IMR-90 (cell line): ENCODE measurements at regions not wholly inside any gene's neighbourhood (a gene's known extent, or its start where the extent isn't known, plus 50 kb on each side); places are given as distances from the start of the nearest gene placed in this dataset.

Source experiments
- ATAC-seq: fragments of 200-7000 bp; cut with Tn5 transposase; 2 replicates; pipeline ENCODE4 v1.9.1; 2020; ENCODE audit warnings: low read depth, mild to moderate bottlenecking, moderate library complexity
- BruUV-seq: library from RNA; stranded (reverse); fragments of 400-500 nt; replicated peaks from 2 replicates; lab custom pipeline; 2021; lab: Mats Ljungman, UMichigan
- CTCF ChIA-PET: fragments of 300-600 bp; formaldehyde crosslinking; extraction: SDS; loops from one replicate; lab custom pipeline; 2021; ENCODE audit warnings: antibody characterized with exemption; lab: Yijun Ruan, JAX
- POLR2A ChIA-PET: fragments of 300-600 bp; sonication (Branson Sonifier 250); formaldehyde crosslinking; loops from one replicate; lab custom pipeline; 2022; ENCODE audit warnings: antibody characterized with exemption; ENCODE audit not compliant: unreplicated experiment; lab: Charles Lee
- DNase-seq: peaks from one replicate; pipeline ENCODE4 v3.0.0; 2013
- H2AFZ ChIP-seq: replicated peaks from 2 replicates; pipeline ENCODE3; 2013; ENCODE audit warnings: low read length, mild to moderate bottlenecking; ENCODE audit not compliant: poor library complexity
- H2AK5ac ChIP-seq: 2 replicates; pipeline ENCODE4 v1.6.1; 2013; ENCODE audit warnings: low read depth, low read length, inconsistent platforms
- H2AK9ac ChIP-seq: replicated peaks from 2 replicates; pipeline ENCODE3; 2013; ENCODE audit warnings: mild to moderate bottlenecking, low read depth, low read length, moderate library complexity; ENCODE audit not compliant: poor library complexity
- H2BK120ac ChIP-seq: 2 replicates; pipeline ENCODE4 v1.6.1; 2013; ENCODE audit warnings: low read depth, low read length, inconsistent platforms
- H2BK15ac ChIP-seq: 3 replicates; pipeline ENCODE4 v1.6.1; 2013; ENCODE audit warnings: low read depth, low read length, inconsistent platforms
- H2BK20ac ChIP-seq: 2 replicates; pipeline ENCODE4 v1.6.1; 2013; ENCODE audit warnings: low read depth, mild to moderate bottlenecking, inconsistent platforms, low read length, moderate library complexity
- H2BK5ac ChIP-seq: 2 replicates; pipeline ENCODE4 v1.6.1; 2013; ENCODE audit warnings: mild to moderate bottlenecking, low read depth, low read length, inconsistent platforms; ENCODE audit not compliant: poor library complexity, severe bottlenecking
- H3K14ac ChIP-seq: replicated peaks from 2 replicates; pipeline ENCODE4 v1.6.1; 2013; ENCODE audit warnings: low read depth, low read length, inconsistent platforms
- H3K18ac ChIP-seq: 2 replicates; pipeline ENCODE4 v1.6.1; 2013; ENCODE audit warnings: low read depth, low read length, control low read depth
- H3K23ac ChIP-seq: 2 replicates; pipeline ENCODE4 v1.6.1; 2013; ENCODE audit warnings: low read depth, low read length, inconsistent platforms
- H3K27ac ChIP-seq: 2 replicates; pipeline ENCODE4 v1.5.1; 2013; ENCODE audit warnings: mild to moderate bottlenecking, control low read depth, low read length; ENCODE audit not compliant: insufficient read depth
- H3K27me3 ChIP-seq: 2 replicates; pipeline ENCODE4 v1.6.1; 2013; ENCODE audit warnings: low read length; ENCODE audit not compliant: control insufficient read depth, insufficient read depth
- H3K36me3 ChIP-seq: 2 replicates; pipeline ENCODE4 v1.6.1; 2013; ENCODE audit warnings: low read length, mixed read lengths; ENCODE audit not compliant: control insufficient read depth, insufficient read depth
- H3K4ac ChIP-seq: 2 replicates; pipeline ENCODE4 v1.6.1; 2013; ENCODE audit warnings: low read depth, low read length, inconsistent platforms
- H3K4me1 ChIP-seq: 2 replicates; pipeline ENCODE4 v1.6.1; 2013; ENCODE audit warnings: low read length, mixed read lengths; ENCODE audit not compliant: control insufficient read depth, insufficient read depth
- H3K4me2 ChIP-seq: 2 replicates; pipeline ENCODE4 v1.6.1; 2013; ENCODE audit warnings: low read depth, mild to moderate bottlenecking, control low read depth, low read length, moderate library complexity
- H3K4me3 ChIP-seq: 2 replicates; pipeline ENCODE4 v1.5.1; 2013; ENCODE audit warnings: low read depth, mild to moderate bottlenecking, control low read depth, low read length, moderate library complexity; ENCODE audit not compliant: insufficient read depth
- H3K56ac ChIP-seq: 2 replicates; pipeline ENCODE4 v1.6.1; 2013; ENCODE audit warnings: low read length, inconsistent platforms; ENCODE audit not compliant: insufficient read depth; ENCODE audit errors: extremely low read depth
- H3K79me1 ChIP-seq, 2 experiments: 2 replicates each; pipeline ENCODE4 v1.6.1; 2013; ENCODE audit warnings: low read length in 2 of 2, inconsistent platforms in 1 of 2, low read depth in 1 of 2
- H3K9ac ChIP-seq: 2 replicates; pipeline ENCODE4 v1.6.1; 2013; ENCODE audit warnings: low read depth, low read length, control low read depth
- H3K9me1 ChIP-seq: 2 replicates; pipeline ENCODE4 v1.6.1; 2013; ENCODE audit warnings: low read length, inconsistent platforms; ENCODE audit not compliant: insufficient read depth
- H3K9me3 ChIP-seq: 2 replicates; pipeline ENCODE4 v1.6.1; 2013; ENCODE audit warnings: low read length; ENCODE audit not compliant: control insufficient read depth, insufficient read depth
- H4K20me1 ChIP-seq: 2 replicates; pipeline ENCODE4 v1.6.1; 2013; ENCODE audit warnings: low read length, inconsistent platforms; ENCODE audit not compliant: insufficient read depth
- H4K5ac ChIP-seq: 2 replicates; pipeline ENCODE4 v1.6.1; 2013; ENCODE audit warnings: mild to moderate bottlenecking, low read depth, low read length, control low read depth
- H4K8ac ChIP-seq, 2 experiments: 2 replicates each; pipeline ENCODE4 v1.6.1; 2013; ENCODE audit warnings: low read depth in 2 of 2, low read length in 2 of 2, control low read depth in 1 of 2, inconsistent platforms in 1 of 2
- H4K91ac ChIP-seq: 2 replicates; pipeline ENCODE4 v1.6.1; 2013; ENCODE audit warnings: low read depth, low read length, inconsistent platforms; ENCODE audit not compliant: insufficient read depth
- BHLHE40 ChIP-seq: fragments of 150-350 bp; IDR thresholded peaks from 2 replicates; pipeline ENCODE4 v1.6.1; 2016; ENCODE audit warnings: mild to moderate bottlenecking, low read depth, low read length
- CEBPB ChIP-seq: IDR thresholded peaks from 2 replicates; pipeline ENCODE4 v1.6.1; 2012; ENCODE audit warnings: low read depth, low read length, improper control_type of control experiment
- CHD1 ChIP-seq: IDR thresholded peaks from 2 replicates; pipeline ENCODE4 v1.6.1; 2012; ENCODE audit warnings: low read depth, low read length, improper control_type of control experiment
- FOS ChIP-seq: fragments of 150-350 bp; IDR thresholded peaks from 2 replicates; pipeline ENCODE4 v1.6.1; 2016; ENCODE audit warnings: low read depth, low read length
- MAFK ChIP-seq: IDR thresholded peaks from 2 replicates; pipeline ENCODE4 v1.6.1; 2012; ENCODE audit warnings: low read depth, low read length, improper control_type of control experiment
- MAZ ChIP-seq: IDR thresholded peaks from 2 replicates; pipeline ENCODE4 v1.6.1; 2012; ENCODE audit warnings: low read depth, mild to moderate bottlenecking, low read length, improper control_type of control experiment, moderate library complexity, borderline replicate concordance
- MXI1 ChIP-seq: IDR thresholded peaks from 2 replicates; pipeline ENCODE4 v1.6.1; 2012; ENCODE audit warnings: low read depth, mild to moderate bottlenecking, low read length, moderate library complexity, borderline replicate concordance
- NFE2L2 ChIP-seq: fragments of 150-350 bp; IDR thresholded peaks from 2 replicates; pipeline ENCODE4 v1.6.1; 2016; ENCODE audit warnings: low read depth, mild to moderate bottlenecking, low read length
- POLR2A ChIP-seq: IDR thresholded peaks from 2 replicates; pipeline ENCODE4 v1.6.1; 2012; ENCODE audit warnings: mild to moderate bottlenecking, low read depth, low read length
- RAD21 ChIP-seq: IDR thresholded peaks from 2 replicates; pipeline ENCODE4 v1.6.1; 2012; ENCODE audit warnings: low read length, improper control_type of control experiment
- RCOR1 ChIP-seq: IDR thresholded peaks from 2 replicates; pipeline ENCODE4 v1.6.1; 2012; ENCODE audit warnings: mild to moderate bottlenecking, low read length, improper control_type of control experiment; ENCODE audit not compliant: insufficient replicate concordance
- RFX5 ChIP-seq: IDR thresholded peaks from 2 replicates; pipeline ENCODE4 v1.8.0; 2012; ENCODE audit warnings: low read depth, mild to moderate bottlenecking, low read length, moderate library complexity
- SMC3 ChIP-seq: fragments of 150-350 bp; IDR thresholded peaks from 2 replicates; pipeline ENCODE4 v1.6.1; 2016; ENCODE audit warnings: low read depth, mild to moderate bottlenecking, antibody characterized with exemption, low read length, moderate library complexity
- USF2 ChIP-seq: fragments of 150-350 bp; IDR thresholded peaks from 2 replicates; pipeline ENCODE4 v1.6.1; 2017; ENCODE audit warnings: mild to moderate bottlenecking, antibody characterized with exemption, low read length, low read depth
- WGBS, 2 experiments: methylation state at CpG; one replicate each; pipeline versions ENCODE4 v1.1.5 to v1.1.7; 2013; ENCODE audit warnings: missing lambda C conversion rate in 2 of 2; ENCODE audit not compliant: insufficient read length in 1 of 2; ENCODE audit errors: extremely low coverage in 2 of 2; 5-methylcytosine and 5-hydroxymethylcytosine counted together
- dilution Hi-C: fragments of 300-500 bp; cut with HindIII; formaldehyde crosslinking; loops from one replicate; pipeline ENCODE4 v1.14.3; 2018; ENCODE audit warnings: low sequenced_read_pairs; ENCODE audit not compliant: unreplicated experiment
- in situ Hi-C: fragments of 300-500 bp; cut with MboI; formaldehyde crosslinking; loops from 3 replicates; pipeline ENCODE4 v1.14.3; 2019; ENCODE audit warnings: low sequenced_read_pairs, inconsistent platforms, mixed read lengths
- intact Hi-C: fragments of 100-400 bp; cut with micrococcal nuclease; formaldehyde crosslinking; loops from 2 replicates; pipeline ENCODE4 v1.10.0; 2022
- TF ChIP-seq, protein P1 (sequence below): conservative IDR thresholded peaks from 2 replicates; pipeline ENCODE4 v1.5.1; 2012; ENCODE audit warnings: mild to moderate bottlenecking, low read depth, low read length, improper control_type of control experiment
- TF ChIP-seq, protein P2 (sequence below): fragments of 150-350 bp; IDR thresholded peaks from 2 replicates; pipeline ENCODE4 v1.6.1; 2016; ENCODE audit warnings: low read depth, mild to moderate bottlenecking, low read length, moderate library complexity, borderline replicate concordance

DNA sequence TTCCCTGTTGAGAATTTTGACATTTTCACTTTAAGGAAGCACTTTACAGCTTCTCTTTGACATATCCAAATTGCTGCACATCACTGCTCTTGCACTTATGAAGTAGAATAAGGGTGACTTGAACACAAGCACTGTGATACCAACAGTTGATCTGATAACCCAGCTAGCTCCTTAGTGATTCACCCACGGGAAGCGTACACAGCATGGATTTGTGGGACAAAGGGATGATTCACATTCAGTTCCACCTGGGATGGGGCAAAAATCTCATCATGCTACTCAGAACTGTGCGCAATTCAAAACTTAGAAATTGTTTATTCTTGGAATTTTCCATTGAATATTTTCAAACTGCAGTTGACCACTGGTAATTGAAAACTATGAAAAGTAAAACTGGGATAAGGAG, 1565.5 kb upstream of the CDH9 start:
- Histone ChIP-seq H3K23ac (no peak overlapping the region), H2BK20ac (no peak overlapping the region), H2AFZ (no peak overlapping the region), H3K27ac (no peak overlapping the region), H3K9me1 (no peaks in the 10 kb centered on the region), H3K27me3 (no peaks in the 10 kb centered on the region), H4K5ac (no peak overlapping the region), H3K9ac (no peak overlapping the region), H2BK15ac (no peak overlapping the region), H3K36me3 (no peaks in the 10 kb centered on the region), H2BK5ac (no peak overlapping the region), H3K4me3 (no peak overlapping the region), H3K4me2 (no peak overlapping the region), H3K9me3 (0 out of 2 replicates have a peak, but pooled peaks cover 2% of the 10 kb centered on the region), H3K4me1 (no peaks in the 10 kb centered on the region), H4K8ac (no peak overlapping the region), H3K4ac (no peak overlapping the region), H2BK120ac (no peak overlapping the region), H2AK9ac (no peak overlapping the region), H3K18ac (no peak overlapping the region), H3K14ac (no peak overlapping the region), H2AK5ac (no peak overlapping the region), H4K20me1 (no peaks in the 10 kb centered on the region), H3K79me1 (no peaks in the 10 kb centered on the region), H3K56ac (no peak overlapping the region), H4K91ac (no peak overlapping the region)
- POLR2A ChIA-PET, result no interaction called here
- no TSS peak for BruUV-seq
- CTCF ChIA-PET, result no interaction called here
- intact Hi-C loops, result no loop called here
- TF ChIP-seq MXI1 (no peak), CHD1 (no peak), POLR2A (no peak), NFE2L2 (no peak), BHLHE40 (no peak), MAFK (no peak), FOS (no peak), USF2 (no peak), RCOR1 (no peak), CEBPB (no peak), MAZ (no peak), SMC3 (no peak), RFX5 (no peak), RAD21 (no peak)
- TF ChIP-seq, protein P1, sequence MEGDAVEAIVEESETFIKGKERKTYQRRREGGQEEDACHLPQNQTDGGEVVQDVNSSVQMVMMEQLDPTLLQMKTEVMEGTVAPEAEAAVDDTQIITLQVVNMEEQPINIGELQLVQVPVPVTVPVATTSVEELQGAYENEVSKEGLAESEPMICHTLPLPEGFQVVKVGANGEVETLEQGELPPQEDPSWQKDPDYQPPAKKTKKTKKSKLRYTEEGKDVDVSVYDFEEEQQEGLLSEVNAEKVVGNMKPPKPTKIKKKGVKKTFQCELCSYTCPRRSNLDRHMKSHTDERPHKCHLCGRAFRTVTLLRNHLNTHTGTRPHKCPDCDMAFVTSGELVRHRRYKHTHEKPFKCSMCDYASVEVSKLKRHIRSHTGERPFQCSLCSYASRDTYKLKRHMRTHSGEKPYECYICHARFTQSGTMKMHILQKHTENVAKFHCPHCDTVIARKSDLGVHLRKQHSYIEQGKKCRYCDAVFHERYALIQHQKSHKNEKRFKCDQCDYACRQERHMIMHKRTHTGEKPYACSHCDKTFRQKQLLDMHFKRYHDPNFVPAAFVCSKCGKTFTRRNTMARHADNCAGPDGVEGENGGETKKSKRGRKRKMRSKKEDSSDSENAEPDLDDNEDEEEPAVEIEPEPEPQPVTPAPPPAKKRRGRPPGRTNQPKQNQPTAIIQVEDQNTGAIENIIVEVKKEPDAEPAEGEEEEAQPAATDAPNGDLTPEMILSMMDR, result no peak
- TF ChIP-seq, protein P2, sequence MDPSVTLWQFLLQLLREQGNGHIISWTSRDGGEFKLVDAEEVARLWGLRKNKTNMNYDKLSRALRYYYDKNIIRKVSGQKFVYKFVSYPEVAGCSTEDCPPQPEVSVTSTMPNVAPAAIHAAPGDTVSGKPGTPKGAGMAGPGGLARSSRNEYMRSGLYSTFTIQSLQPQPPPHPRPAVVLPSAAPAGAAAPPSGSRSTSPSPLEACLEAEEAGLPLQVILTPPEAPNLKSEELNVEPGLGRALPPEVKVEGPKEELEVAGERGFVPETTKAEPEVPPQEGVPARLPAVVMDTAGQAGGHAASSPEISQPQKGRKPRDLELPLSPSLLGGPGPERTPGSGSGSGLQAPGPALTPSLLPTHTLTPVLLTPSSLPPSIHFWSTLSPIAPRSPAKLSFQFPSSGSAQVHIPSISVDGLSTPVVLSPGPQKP, result no peak
- ATAC-seq (no peak), DNase-seq (no peak)
- dilution Hi-C loops, result no loop called here
- no CpG with 5 or more reads among the region's 3 CpGs for WGBS, 2 experiments
- in situ Hi-C loops, result no loop called here
